Vagina (tissue), 2 donors: ENCODE measurements at regions not wholly inside any gene's neighbourhood (a gene's known extent, or its start where the extent isn't known, plus 50 kb on each side); places are given as distances from the start of the nearest gene placed in this dataset.
"Not testable (repeated sequence)": the region's sequence is repeated elsewhere in the genome, so short reads cannot be mapped to it uniquely, and the experiment has no call there.

Experiments used
- DNase-seq, 2 donors: peaks; one replicate each; pipeline ENCODE4 v3.0.0-alpha.2; 2017; ENCODE audit errors: extremely low spot score in 2 of 2
- H3K27ac ChIP-seq: fragments of 200-600 bp; sonication (generic); one replicate; pipeline ENCODE4 v1.5.1; 2019
- H3K27me3 ChIP-seq: fragments of 200-600 bp; sonication (generic); one replicate; pipeline ENCODE4 v1.5.1; 2019
- H3K36me3 ChIP-seq, 2 donors: fragments of 200-600 bp; sonication (generic); one replicate each; pipeline ENCODE4 v1.5.1; 2017 to 2019
- H3K4me1 ChIP-seq: fragments of 200-600 bp; sonication (generic); one replicate; pipeline ENCODE4 v1.5.1; 2019
- H3K4me3 ChIP-seq, 2 donors: fragments of 200-600 bp; sonication (generic); 1 replicate in 1 of 2; 2 replicates in 1 of 2; pipeline ENCODE4 v1.5.1; 2016 to 2019
- H3K9me3 ChIP-seq: fragments of 200-600 bp; sonication (generic); one replicate; pipeline ENCODE4 v1.5.1; 2019
- POLR2A ChIP-seq, 2 donors: fragments of 450-650 bp; IDR thresholded peaks; one replicate each; pipeline ENCODE4 v1.6.1; 2017; ENCODE audit warnings: antibody characterized with exemption in 2 of 2, mild to moderate bottlenecking in 2 of 2, moderate library complexity in 2 of 2
- POLR2AphosphoS5 ChIP-seq, 2 donors: sonication (generic); formaldehyde crosslinking; IDR thresholded peaks; one replicate each; pipeline ENCODE4 v1.9.0; 2017; ENCODE audit warnings: antibody characterized with exemption in 2 of 2, mild to moderate bottlenecking in 2 of 2, low read depth in 1 of 2; ENCODE audit not compliant: insufficient read depth in 1 of 2
- intact Hi-C: fragments of 100-400 bp; cut with DNase I; formaldehyde crosslinking; loops from one replicate; pipeline ENCODE4 v1.15.1; 2023
- TF ChIP-seq, protein P1 (sequence below), 3 experiments: fragments of 450-650 bp in 2 of 3; fragments of 200-600 bp in 1 of 3; sonication (generic) in 1 of 3; IDR thresholded peaks; one replicate each; pipeline ENCODE4 v1.5.1; 2017 to 2019; ENCODE audit warnings: antibody characterized with exemption in 3 of 3, mild to moderate bottlenecking in 2 of 3, moderate library complexity in 2 of 3

DNA sequence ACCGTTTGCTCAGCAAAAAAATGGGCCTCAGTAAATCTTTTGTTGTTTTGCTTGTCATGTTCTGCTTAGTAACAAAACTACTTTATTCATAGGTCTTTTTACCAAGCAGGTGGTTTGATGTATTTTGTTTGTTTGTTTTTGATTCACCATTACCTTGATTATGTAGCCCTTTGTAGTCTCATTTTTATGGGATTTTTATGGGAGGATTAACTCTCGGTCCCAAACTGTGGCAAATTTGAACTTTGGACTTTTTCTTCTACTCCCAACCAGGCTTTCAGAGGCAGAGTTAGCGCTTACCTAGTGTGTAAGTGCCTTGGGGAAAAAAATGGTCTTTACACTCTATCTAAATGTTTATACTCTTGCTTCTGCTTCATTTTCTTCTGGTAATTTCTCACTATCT lies 276.7 kb upstream of the POU1F1 start:
- no peaks in the 10 kb centered on the region for H3K4me1 ChIP-seq
- no peak overlapping the region for H3K27ac ChIP-seq
- no peak for TF ChIP-seq POLR2AphosphoS5 (IDR thresholded peaks at IDR 0.05; ENCODE audit: insufficient read depth in 1 of 2, low read depth in 1 of 2)
- TF ChIP-seq, protein P1, sequence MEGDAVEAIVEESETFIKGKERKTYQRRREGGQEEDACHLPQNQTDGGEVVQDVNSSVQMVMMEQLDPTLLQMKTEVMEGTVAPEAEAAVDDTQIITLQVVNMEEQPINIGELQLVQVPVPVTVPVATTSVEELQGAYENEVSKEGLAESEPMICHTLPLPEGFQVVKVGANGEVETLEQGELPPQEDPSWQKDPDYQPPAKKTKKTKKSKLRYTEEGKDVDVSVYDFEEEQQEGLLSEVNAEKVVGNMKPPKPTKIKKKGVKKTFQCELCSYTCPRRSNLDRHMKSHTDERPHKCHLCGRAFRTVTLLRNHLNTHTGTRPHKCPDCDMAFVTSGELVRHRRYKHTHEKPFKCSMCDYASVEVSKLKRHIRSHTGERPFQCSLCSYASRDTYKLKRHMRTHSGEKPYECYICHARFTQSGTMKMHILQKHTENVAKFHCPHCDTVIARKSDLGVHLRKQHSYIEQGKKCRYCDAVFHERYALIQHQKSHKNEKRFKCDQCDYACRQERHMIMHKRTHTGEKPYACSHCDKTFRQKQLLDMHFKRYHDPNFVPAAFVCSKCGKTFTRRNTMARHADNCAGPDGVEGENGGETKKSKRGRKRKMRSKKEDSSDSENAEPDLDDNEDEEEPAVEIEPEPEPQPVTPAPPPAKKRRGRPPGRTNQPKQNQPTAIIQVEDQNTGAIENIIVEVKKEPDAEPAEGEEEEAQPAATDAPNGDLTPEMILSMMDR (IDR thresholded peaks at IDR 0.05): no peak
- no peak for TF ChIP-seq POLR2A (IDR thresholded peaks at IDR 0.05)
- no peak overlapping the region for H3K4me3 ChIP-seq
- no peaks in the 10 kb centered on the region for H3K36me3 ChIP-seq
- no peak for DNase-seq
- H3K27me3 ChIP-seq: no peaks in the 10 kb centered on the region
- intact Hi-C loops: no loop called here
- H3K9me3 ChIP-seq: no peaks in the 10 kb centered on the region

DNA sequence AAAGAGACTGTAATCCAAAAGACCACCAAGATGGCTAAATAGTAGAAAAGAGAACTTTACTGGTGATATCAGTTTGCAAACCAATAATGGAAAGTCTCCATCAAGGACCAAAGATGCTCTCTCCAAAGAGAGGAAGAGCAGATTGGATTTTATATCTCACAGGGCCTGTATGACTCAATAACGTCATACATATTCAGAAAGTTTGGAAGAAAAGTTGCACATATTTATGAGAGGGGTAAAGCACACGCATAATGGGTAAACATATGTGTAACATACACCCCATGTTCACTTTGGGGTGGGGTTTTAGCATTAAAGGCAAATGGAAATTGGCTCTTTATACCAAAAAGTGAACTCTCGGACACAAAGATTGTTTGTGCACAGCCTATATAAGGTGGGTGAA lies 274.5 kb upstream of the POU1F1 start:
- Histone ChIP-seq H3K27ac (no peak overlapping the region), H3K4me3 (no peak overlapping the region), H3K4me1 (no peaks in the 10 kb centered on the region), H3K27me3 (no peaks in the 10 kb centered on the region), H3K9me3 (no peaks in the 10 kb centered on the region), H3K36me3 (no peaks in the 10 kb centered on the region)
- intact Hi-C loops: no loop called here
- no peak for DNase-seq
- TF ChIP-seq POLR2AphosphoS5 (IDR thresholded peaks at IDR 0.05; ENCODE audit: insufficient read depth in 1 of 2, low read depth in 1 of 2): no peak
- TF ChIP-seq POLR2A (IDR thresholded peaks at IDR 0.05): no peak
- TF ChIP-seq, protein P1 (IDR thresholded peaks at IDR 0.05): no peak

- H3K27ac ChIP-seq: no peak overlapping the region
- TF ChIP-seq POLR2AphosphoS5 (IDR thresholded peaks at IDR 0.05; ENCODE audit: insufficient read depth in 1 of 2, low read depth in 1 of 2) (no peak), POLR2A (IDR thresholded peaks at IDR 0.05) (no peak)
- TF ChIP-seq, protein P1 (IDR thresholded peaks at IDR 0.05): no peak
- intact Hi-C loops: no loop called here
- no peaks in the 10 kb centered on the region for H3K27me3 ChIP-seq
- H3K9me3 ChIP-seq: no peaks in the 10 kb centered on the region
- no peaks in the 10 kb centered on the region for H3K36me3 ChIP-seq
- no peak for DNase-seq
- no peaks in the 10 kb centered on the region for H3K4me1 ChIP-seq
- H3K4me3 ChIP-seq: no peak overlapping the region
Observed at GRCh38 chr3:87549208-87549607, 272.8 kb upstream of the POU1F1 start.

DNA sequence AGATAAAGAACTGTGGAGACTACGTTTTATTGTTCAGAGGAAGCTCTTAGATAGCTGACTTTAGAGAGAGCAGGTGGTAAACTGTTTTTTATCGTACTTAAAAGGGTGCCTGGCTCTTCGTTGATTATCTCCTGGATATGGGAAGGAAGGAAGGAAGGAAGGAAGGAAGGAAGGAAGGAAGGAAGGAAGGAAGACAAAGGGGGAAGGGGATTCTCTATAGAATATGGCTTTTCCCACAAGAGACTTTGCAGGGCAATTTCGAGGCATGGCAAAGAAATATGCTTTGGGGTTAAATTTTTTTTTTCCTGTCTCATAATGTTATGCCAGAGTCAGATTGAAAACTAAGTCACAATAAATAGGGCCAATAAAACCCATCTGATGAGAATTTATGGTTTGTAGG lies 271.9 kb upstream of the POU1F1 start:
- no peaks in the 10 kb centered on the region for H3K27me3 ChIP-seq
- no peaks in the 10 kb centered on the region for H3K4me1 ChIP-seq
- no peak overlapping the region for H3K4me3 ChIP-seq
- no peak for DNase-seq
- intact Hi-C loops: no loop called here
- no peak overlapping the region for H3K27ac ChIP-seq
- TF ChIP-seq, protein P1 (IDR thresholded peaks at IDR 0.05): no peak
- no peak for TF ChIP-seq POLR2AphosphoS5 (IDR thresholded peaks at IDR 0.05; ENCODE audit: insufficient read depth in 1 of 2, low read depth in 1 of 2)
- no peak for TF ChIP-seq POLR2A (IDR thresholded peaks at IDR 0.05)
- H3K9me3 ChIP-seq: no peaks in the 10 kb centered on the region
- H3K36me3 ChIP-seq: no peaks in the 10 kb centered on the region

- intact Hi-C loops: no loop called here
- Histone ChIP-seq H3K27me3 (no peaks in the 10 kb centered on the region), H3K4me3 (no peak overlapping the region), H3K27ac (no peak overlapping the region), H3K4me1 (no peaks in the 10 kb centered on the region), H3K36me3 (no peaks in the 10 kb centered on the region), H3K9me3 (no peaks in the 10 kb centered on the region)
- no peak for DNase-seq
- TF ChIP-seq POLR2A (IDR thresholded peaks at IDR 0.05): no peak
- TF ChIP-seq, protein P1 (IDR thresholded peaks at IDR 0.05): no peak
- no peak for TF ChIP-seq POLR2AphosphoS5 (IDR thresholded peaks at IDR 0.05; ENCODE audit: insufficient read depth in 1 of 2, low read depth in 1 of 2)
Observed at GRCh38 chr3:87546216-87546615, 269.8 kb upstream of the POU1F1 start.

DNA sequence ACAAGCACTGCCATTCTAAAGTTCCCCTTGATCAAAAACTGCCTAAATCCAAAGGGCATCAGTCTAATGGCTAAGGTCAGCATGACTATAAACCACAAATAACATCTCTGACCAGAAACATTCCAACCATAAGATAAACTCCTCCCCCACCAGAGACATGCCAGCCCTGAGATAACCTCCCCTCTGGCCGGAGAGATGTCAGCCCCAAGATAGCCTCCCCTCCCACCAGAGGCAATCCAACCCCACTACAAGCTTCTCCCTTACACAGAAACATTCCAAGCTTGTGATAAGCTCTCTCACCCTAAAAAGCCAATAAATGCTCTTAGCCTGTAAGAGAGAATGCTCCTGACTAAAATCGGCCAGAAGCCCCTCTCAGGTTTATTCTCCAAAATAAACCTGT lies 267.0 kb upstream of the POU1F1 start:
- H3K4me1 ChIP-seq, H3K4me3 ChIP-seq, H3K36me3 ChIP-seq, H3K27me3 ChIP-seq, H3K9me3 ChIP-seq, DNase-seq, H3K27ac ChIP-seq, intact Hi-C loops: not testable (repeated sequence)
